Activated CD4-positive, alpha-beta T cell treated with anti-CD3 and anti-CD28 coated beads, Interleukin-2, amount 10 ng/mL, durations not matched to agents 7 days and 5 days (primary cell): ENCODE measurements at regions not wholly inside any gene's neighbourhood (a gene's known extent, or its start where the extent isn't known, plus 50 kb on each side); places are given as distances from the start of the nearest gene placed in this dataset.
"Not testable (repeated sequence)": the region's sequence is repeated elsewhere in the genome, so short reads cannot be mapped to it uniquely, and the experiment has no call there.

Source experiments
- CTCF ChIA-PET: fragments of 350-600 bp; sonication (Branson Sonifier 250); formaldehyde crosslinking; loops from one replicate; lab custom pipeline; 2021; ENCODE audit warnings: antibody characterized with exemption; lab: Charles Lee
- POLR2A ChIA-PET: fragments of 350-600 bp; sonication (Branson Sonifier 250); formaldehyde crosslinking; loops from one replicate; lab custom pipeline; 2021; ENCODE audit warnings: antibody characterized with exemption; lab: Charles Lee
- DNase-seq: peaks from one replicate; pipeline ENCODE4 v3.0.0-alpha.2; 2020
- H3K27ac Mint-ChIP-seq: one replicate; pipeline ENCODE4 v1.8.0; 2021; ENCODE audit warnings: mild to moderate bottlenecking, moderate library complexity, mixed read lengths
- H3K27me3 Mint-ChIP-seq: one replicate; pipeline ENCODE4 v1.8.0; 2021; ENCODE audit warnings: mixed read lengths
- H3K36me3 Mint-ChIP-seq: one replicate; pipeline ENCODE4 v1.8.0; 2021; ENCODE audit warnings: low read depth, mixed read lengths
- H3K4me1 Mint-ChIP-seq: one replicate; pipeline ENCODE4 v1.8.0; 2021; ENCODE audit warnings: mixed read lengths
- H3K4me3 Mint-ChIP-seq: one replicate; pipeline ENCODE4 v1.8.0; 2021; ENCODE audit warnings: mild to moderate bottlenecking, moderate library complexity, mixed read lengths
- H3K9me3 Mint-ChIP-seq: one replicate; pipeline ENCODE4 v1.8.0; 2021; ENCODE audit warnings: mixed read lengths

DNA sequence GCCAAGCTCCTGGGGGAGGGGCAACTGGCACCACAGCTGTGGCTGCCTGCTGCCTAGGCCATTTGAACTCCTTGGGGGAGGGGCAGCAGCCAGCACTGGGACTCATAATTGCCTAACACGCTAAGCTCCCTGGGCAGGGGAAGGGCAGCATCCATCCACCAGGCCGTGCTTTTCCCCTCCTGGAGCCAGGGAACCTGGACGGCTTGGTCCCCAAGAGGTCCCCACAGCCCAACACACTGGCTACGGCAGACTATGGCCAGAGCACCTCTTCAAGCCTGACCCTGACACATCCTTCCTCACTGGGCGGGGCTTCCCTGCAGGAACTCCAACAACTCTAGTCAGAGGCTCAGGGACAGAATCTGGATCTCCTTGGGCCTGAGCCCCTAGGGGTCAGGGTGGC is 269.4 kb downstream of the RNF144B start:
- no peaks in the 10 kb centered on the region for H3K4me1 Mint-ChIP-seq
- H3K4me3 Mint-ChIP-seq, result no peak overlapping the region
- no peaks in the 10 kb centered on the region for H3K36me3 Mint-ChIP-seq
- POLR2A ChIA-PET, result no interaction called here
- H3K27me3 Mint-ChIP-seq, result no peaks in the 10 kb centered on the region
- no peak for DNase-seq
- H3K9me3 Mint-ChIP-seq, result peaks cover 12% of the 10 kb centered on the region
- CTCF ChIA-PET, result no interaction called here
- no peak overlapping the region for H3K27ac Mint-ChIP-seq

DNA sequence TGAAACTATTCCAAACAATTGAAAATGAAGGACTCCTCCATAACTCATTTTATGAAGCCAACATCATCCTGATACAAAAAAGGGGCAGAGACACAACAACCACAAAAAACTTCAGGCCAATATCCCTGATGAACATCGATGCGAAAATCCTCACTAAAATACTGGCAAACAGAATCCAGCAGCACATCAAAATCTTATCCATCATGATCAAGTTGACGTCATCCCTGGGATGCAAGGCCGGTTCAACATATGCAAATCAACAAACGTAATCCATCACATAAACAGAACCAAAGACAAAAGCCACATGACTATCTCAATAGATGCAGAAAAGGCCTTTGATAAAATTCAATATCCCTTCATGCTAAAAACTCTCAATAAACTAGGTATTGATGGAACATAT is 272.8 kb downstream of the RNF144B start:
- H3K4me1 Mint-ChIP-seq, CTCF ChIA-PET: not testable (repeated sequence)
- peaks cover 12% of the 10 kb centered on the region for H3K9me3 Mint-ChIP-seq

DNA sequence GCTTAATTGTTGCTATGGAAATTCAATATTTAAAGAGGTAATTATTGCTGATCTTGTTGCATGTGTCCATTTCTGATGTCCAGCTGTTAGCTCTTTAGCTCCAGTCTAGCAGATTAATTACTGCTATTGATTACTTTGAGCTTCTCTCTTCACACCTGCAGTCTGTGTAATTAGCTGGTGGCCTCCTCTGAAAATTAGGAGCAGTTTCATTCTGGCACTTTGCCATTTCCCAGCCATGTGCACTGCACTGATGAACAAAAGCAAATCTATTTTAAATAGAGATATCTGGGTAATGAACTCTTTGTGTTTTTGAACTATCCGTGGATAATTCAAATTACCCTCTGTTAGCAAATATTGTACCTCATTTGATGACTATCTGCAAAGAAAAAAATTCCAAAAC is 275.9 kb downstream of the RNF144B start:
- Mint-ChIP-seq H3K27ac (no peak overlapping the region), H3K36me3 (no peaks in the 10 kb centered on the region), H3K9me3 (peaks cover 4% of the 10 kb centered on the region), H3K27me3 (no peaks in the 10 kb centered on the region), H3K4me3 (no peak overlapping the region), H3K4me1 (no peaks in the 10 kb centered on the region)
- CTCF ChIA-PET, result interaction anchor here (0.8 kb wide), 1 partner anchor 8 kb away, joined by 3 read pairs; no protein-coding TSS in a partner anchor
- no peak for DNase-seq
- POLR2A ChIA-PET, result no interaction called here

More for the DNA sequence above, 272.8 kb downstream of the RNF144B start:
- H3K4me3 Mint-ChIP-seq, POLR2A ChIA-PET, H3K27me3 Mint-ChIP-seq, DNase-seq, H3K36me3 Mint-ChIP-seq, H3K27ac Mint-ChIP-seq: not testable (repeated sequence)

- H3K4me3 Mint-ChIP-seq, result no peak overlapping the region
- ChIA-PET POLR2A (no interaction called here), CTCF (no interaction called here)
- no peaks in the 10 kb centered on the region for H3K27me3 Mint-ChIP-seq
- no peaks in the 10 kb centered on the region for H3K4me1 Mint-ChIP-seq
- peaks cover 1% of the 10 kb centered on the region for H3K9me3 Mint-ChIP-seq
- DNase-seq, result no peak
- H3K27ac Mint-ChIP-seq, result no peak overlapping the region
- no peaks in the 10 kb centered on the region for H3K36me3 Mint-ChIP-seq
These were observed 277.3 kb downstream of the RNF144B start for GRCh38 chr6:18664401-18664800.

GRCh38 chr6:18667612-18668011 is 280.5 kb downstream of the RNF144B start:
- Mint-ChIP-seq H3K27me3 (no peaks in the 10 kb centered on the region), H3K4me3 (no peak overlapping the region), H3K36me3 (no peaks in the 10 kb centered on the region), H3K27ac (no peak overlapping the region), H3K4me1 (no peaks in the 10 kb centered on the region), H3K9me3 (no peaks in the 10 kb centered on the region)
- no peak for DNase-seq
- ChIA-PET POLR2A (no interaction called here), CTCF (no interaction called here)

- Mint-ChIP-seq H3K9me3 (no peaks in the 10 kb centered on the region), H3K36me3 (no peaks in the 10 kb centered on the region), H3K4me1 (no peaks in the 10 kb centered on the region)
These were observed 281.8 kb downstream of the RNF144B start for GRCh38 chr6:18668994-18669393.

GRCh38 chr6:18672852-18673251 is 285.7 kb downstream of the RNF144B start:
- Mint-ChIP-seq H3K27me3 (no peaks in the 10 kb centered on the region), H3K36me3 (no peaks in the 10 kb centered on the region), H3K4me3 (no peak overlapping the region), H3K27ac (no peak overlapping the region), H3K4me1 (no peaks in the 10 kb centered on the region), H3K9me3 (no peaks in the 10 kb centered on the region)
- ChIA-PET CTCF (interaction anchor here (1.1 kb wide), 1 partner anchor 38 kb away, joined by 3 read pairs; no protein-coding TSS in a partner anchor), POLR2A (no interaction called here)
- no peak for DNase-seq

More at GRCh38 chr6:18668994-18669393, 281.8 kb downstream of the RNF144B start:
- Mint-ChIP-seq H3K27me3 (no peaks in the 10 kb centered on the region), H3K4me3 (no peak overlapping the region), H3K27ac (no peak overlapping the region)
- ChIA-PET POLR2A (no interaction called here), CTCF (no interaction called here)
- DNase-seq, result no peak

- Mint-ChIP-seq H3K36me3 (no peaks in the 10 kb centered on the region), H3K27me3 (no peaks in the 10 kb centered on the region), H3K9me3 (peaks cover 9% of the 10 kb centered on the region), H3K4me3 (no peak overlapping the region), H3K4me1 (no peaks in the 10 kb centered on the region), H3K27ac (no peak overlapping the region)
- no peak for DNase-seq
- POLR2A ChIA-PET, result no interaction called here
- CTCF ChIA-PET, result no interaction called here
These were observed 287.2 kb downstream of the RNF144B start for GRCh38 chr6:18674346-18674745.

DNA sequence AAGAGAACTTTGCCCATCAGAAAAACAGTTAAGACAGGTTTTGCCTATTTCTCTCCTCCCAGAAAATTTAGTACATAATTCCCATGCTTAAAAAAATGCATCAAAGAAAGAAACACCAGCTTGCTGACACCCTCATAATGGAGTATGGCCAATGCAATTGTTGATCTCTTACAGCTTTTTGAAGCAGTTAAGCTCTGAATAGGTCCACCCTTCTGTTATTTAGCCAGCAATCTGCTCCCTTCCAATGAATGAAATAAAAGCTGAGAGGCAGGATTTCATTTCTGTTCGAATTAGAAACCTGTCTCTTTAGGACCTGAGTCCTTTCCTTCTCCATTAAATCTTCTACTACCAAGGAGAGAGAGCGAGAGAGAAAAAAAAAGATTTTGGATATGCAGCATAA is 288.7 kb downstream of the RNF144B start:
- Mint-ChIP-seq H3K9me3 (peaks cover 9% of the 10 kb centered on the region), H3K36me3 (no peaks in the 10 kb centered on the region), H3K27me3 (no peaks in the 10 kb centered on the region), H3K4me3 (no peak overlapping the region), H3K4me1 (no peaks in the 10 kb centered on the region), H3K27ac (no peak overlapping the region)
- ChIA-PET CTCF (no interaction called here), POLR2A (no interaction called here)
- no peak for DNase-seq

DNA sequence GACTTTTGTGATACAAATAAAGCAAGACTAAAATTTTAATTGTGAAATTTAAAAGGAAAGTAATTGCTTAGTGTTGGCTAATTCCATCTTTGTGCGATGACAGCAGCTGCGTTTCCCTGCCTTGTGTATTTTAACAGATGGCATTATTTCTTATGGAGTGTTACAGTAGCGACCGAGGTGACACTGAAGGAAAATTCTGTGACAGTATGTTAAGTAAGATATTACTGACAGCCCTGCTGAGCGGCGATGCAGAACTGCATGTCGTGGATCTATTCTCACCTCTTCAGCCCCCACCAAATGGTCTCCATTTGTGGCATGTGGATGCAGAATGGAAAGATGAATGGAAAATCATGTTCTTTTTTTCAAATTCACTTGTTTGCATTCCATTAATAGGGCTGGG is 289.4 kb downstream of the RNF144B start:
- ChIA-PET CTCF (no interaction called here), POLR2A (no interaction called here)
- Mint-ChIP-seq H3K27ac (no peak overlapping the region), H3K27me3 (no peaks in the 10 kb centered on the region), H3K36me3 (no peaks in the 10 kb centered on the region), H3K4me3 (no peak overlapping the region), H3K9me3 (peaks cover 9% of the 10 kb centered on the region), H3K4me1 (no peaks in the 10 kb centered on the region)
- DNase-seq, result no peak

DNA sequence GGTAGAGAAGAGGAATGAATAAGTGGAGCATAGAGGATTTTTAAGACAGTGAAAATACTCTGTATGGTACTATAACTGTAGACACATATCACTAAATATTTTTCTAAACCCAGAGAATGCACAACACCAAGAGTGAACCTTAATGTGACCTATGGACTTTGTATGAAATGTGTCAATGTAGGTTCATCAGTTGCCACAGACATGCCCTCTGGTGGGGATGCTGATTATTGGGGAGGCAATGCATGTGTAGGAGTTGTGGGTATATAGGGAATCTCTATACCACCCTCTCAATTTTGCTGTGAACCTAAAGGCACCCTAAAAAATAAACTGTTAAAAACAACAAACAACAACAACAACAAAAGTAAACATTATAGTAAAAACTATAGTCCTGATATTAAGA is 293.7 kb downstream of the RNF144B start:
- no peak for DNase-seq
- peaks cover 9% of the 10 kb centered on the region for H3K9me3 Mint-ChIP-seq
- H3K4me1 Mint-ChIP-seq, result no peaks in the 10 kb centered on the region
- ChIA-PET POLR2A (no interaction called here), CTCF (no interaction called here)
- H3K36me3 Mint-ChIP-seq, result no peaks in the 10 kb centered on the region
- H3K4me3 Mint-ChIP-seq, result no peak overlapping the region
- no peaks in the 10 kb centered on the region for H3K27me3 Mint-ChIP-seq
- no peak overlapping the region for H3K27ac Mint-ChIP-seq

DNA sequence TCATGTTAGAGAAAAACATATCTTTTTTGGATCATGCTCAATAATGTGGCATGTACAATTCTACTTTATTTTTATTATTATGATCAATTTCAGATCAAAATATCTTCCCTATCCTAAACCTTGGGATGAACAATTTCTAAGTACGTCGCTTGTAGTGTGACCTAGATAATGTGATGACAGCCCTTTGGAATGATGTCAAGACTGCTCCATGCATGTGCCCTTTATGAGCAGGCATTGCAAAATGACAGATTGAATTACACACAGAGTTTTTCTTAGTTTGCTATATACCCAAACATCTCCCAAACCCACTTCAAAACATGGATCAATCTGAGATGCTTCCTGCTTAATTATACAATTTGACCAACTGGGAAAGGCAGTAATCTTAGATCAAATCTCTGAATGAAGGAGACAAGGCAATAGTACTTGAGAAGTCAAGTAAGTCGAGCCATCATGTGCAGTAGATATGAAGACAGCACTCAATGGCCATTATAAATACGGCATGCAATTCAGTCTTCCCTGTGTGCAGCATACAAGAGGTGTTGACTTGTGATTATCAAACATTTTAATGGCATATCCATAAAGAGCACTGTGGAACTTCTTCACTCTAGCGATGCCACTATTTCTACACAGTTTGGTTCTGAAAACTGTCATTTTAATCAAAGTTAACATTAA is 294.8 kb downstream of the RNF144B start:
- Mint-ChIP-seq H3K27ac (no peak overlapping the region), H3K9me3 (peaks cover 9% of the 10 kb centered on the region), H3K4me1 (no peaks in the 10 kb centered on the region), H3K4me3 (no peak overlapping the region), H3K27me3 (no peaks in the 10 kb centered on the region), H3K36me3 (no peaks in the 10 kb centered on the region)
- CTCF ChIA-PET, result no interaction called here
- POLR2A ChIA-PET, result no interaction called here
- DNase-seq, result no peak

DNA sequence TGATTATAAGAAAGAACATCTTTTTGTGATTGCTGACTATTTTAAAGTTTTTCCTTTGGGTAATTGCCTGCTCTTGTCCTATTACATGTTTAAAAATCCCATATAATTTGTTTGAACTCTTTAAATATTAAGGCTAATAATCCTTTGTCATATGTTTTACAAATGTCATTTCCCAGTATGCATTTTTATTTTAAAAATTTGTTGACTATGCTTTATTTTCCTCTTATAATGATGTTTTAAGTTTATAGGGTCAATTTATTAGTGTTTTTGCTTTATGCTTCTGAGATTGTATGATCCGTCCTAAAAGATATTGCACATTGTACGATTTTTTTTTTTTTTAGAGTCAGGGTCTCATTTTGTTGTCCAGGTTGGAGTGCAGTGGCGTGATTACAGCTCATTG is 297.2 kb downstream of the RNF144B start:
- Mint-ChIP-seq H3K4me3 (no peak overlapping the region), H3K4me1 (no peaks in the 10 kb centered on the region), H3K36me3 (no peaks in the 10 kb centered on the region), H3K27ac (no peak overlapping the region), H3K9me3 (no peaks in the 10 kb centered on the region), H3K27me3 (no peaks in the 10 kb centered on the region)
- POLR2A ChIA-PET, result no interaction called here
- no peak for DNase-seq
- CTCF ChIA-PET, result no interaction called here
